ENCODE measurements at regions not wholly inside any gene's neighbourhood (a gene's known extent, or its start where the extent isn't known, plus 50 kb on each side); places are given as distances from the start of the nearest gene placed in this dataset.

DNA sequence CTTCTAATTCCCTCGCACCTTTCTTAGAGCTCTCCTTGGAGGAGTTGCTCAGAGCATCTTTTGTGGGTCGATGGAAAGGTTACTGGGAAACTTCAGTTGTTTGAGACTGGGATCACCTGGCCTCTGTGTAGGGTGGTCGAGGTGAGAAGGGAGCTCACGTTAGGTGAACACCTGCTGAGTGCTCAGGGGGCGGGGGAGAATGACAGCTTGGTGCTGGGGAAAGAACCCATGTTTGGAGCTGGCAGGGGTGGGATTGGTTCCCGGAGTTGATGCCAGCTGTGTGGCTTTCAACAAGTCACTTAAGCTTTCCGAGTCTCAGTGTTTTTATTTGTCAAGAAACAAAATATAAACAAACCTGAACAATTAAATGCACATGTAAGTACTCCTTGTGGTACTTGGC, 122.3 kb downstream of the GLI2 start:
- H3K4me1 Mint-ChIP-seq (ENCODE audit: low read depth, unreplicated experiment) = peaks cover 48% of the 10 kb centered on the region

DNA sequence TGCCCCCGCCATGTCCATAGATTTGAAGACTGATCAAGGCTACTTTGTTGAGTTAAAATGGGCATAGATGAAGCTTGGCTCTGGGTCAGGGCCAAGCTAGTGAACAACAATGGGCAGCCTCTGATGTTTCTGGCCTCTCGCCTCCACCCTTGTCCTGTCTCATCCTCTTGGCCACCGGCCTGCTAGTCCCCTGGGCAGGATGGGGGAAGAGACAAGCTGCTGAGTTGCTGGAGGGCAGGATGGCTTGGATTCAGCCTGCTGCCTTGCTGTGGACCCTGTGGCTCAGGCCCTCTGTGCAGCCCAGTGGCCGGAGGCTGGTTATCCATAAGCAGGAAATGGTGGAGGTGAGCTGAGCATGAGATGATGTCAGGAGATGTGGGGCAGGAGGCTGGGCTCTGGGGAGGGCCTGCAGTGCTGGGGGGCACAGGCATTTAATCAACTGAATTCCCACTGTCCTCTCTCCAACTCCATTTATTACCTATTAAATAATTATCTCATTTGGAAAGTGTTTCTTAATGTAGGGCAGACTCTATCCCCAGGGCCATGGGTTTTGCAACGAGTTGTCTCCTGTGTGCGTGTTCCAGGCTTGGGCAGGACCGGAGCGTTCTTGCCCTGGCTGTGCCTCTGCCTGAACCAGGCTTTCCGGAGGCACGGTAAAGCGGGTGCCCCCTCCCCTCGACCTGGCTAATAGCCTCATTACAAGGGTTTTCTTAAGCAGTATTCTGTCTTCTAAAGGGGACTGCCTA, 122.9 kb downstream of the GLI2 start:
- Histone ChIP-seq H3K36me3 (ENCODE audit: insufficient read depth, low read length) (no peaks in the 10 kb centered on the region), H4K20me1 (ENCODE audit: insufficient read depth, low read length) (peaks cover 46% of the 10 kb centered on the region), H3K9me3 (ENCODE audit: insufficient read depth, low read depth, low read length) (no peaks in the 10 kb centered on the region), H3K27ac (ENCODE audit: low read depth, low read length) (no peak overlapping the region), H3K4me3 (ENCODE audit: insufficient read depth, low read depth, low read length) (no peak overlapping the region), H3K79me2 (ENCODE audit: insufficient read depth, low read length) (peaks cover 54% of the 10 kb centered on the region), H3K4me2 (ENCODE audit: low read length) (no peak overlapping the region), H2AFZ (ENCODE audit: low read depth, low read length) (no peak overlapping the region), H3K9ac (ENCODE audit: low read length) (no peak overlapping the region), H3K4me1 (ENCODE audit: insufficient read depth, low read length) (peaks cover 35% of the 10 kb centered on the region), H3K27me3 (ENCODE audit: insufficient read depth, low read length) (no peaks in the 10 kb centered on the region)
- Mint-ChIP-seq H3K27ac (ENCODE audit: unreplicated experiment) (peak overlapping the region; percentile 41), H3K36me3 (ENCODE audit: low read depth, unreplicated experiment) (peaks cover 6% of the 10 kb centered on the region), H3K4me1 (ENCODE audit: low read depth, unreplicated experiment) (peaks cover 49% of the 10 kb centered on the region), H3K4me3 (ENCODE audit: unreplicated experiment) (no peak overlapping the region), H3K9me3 (ENCODE audit: unreplicated experiment) (no peaks in the 10 kb centered on the region), H3K27me3 (ENCODE audit: low read depth, unreplicated experiment) (no peaks in the 10 kb centered on the region)
- TF ChIP-seq CTCF (IDR thresholded peaks at IDR 0.05; ENCODE audit: insufficient read depth, low read depth, low read length) = no peak
- TF ChIP-seq EZH2 (IDR thresholded peaks at IDR 0.05; ENCODE audit: insufficient read depth, low read length) = no peak
- FAIRE-seq (no peak), DNase-seq (ENCODE audit: low read depth) (no peak)

More for the DNA sequence above, 122.3 kb downstream of the GLI2 start:
- Mint-ChIP-seq H3K27ac (ENCODE audit: unreplicated experiment) (peak overlapping the region; percentile 41), H3K9me3 (ENCODE audit: unreplicated experiment) (no peaks in the 10 kb centered on the region), H3K36me3 (ENCODE audit: low read depth, unreplicated experiment) (peaks cover 6% of the 10 kb centered on the region), H3K4me3 (ENCODE audit: unreplicated experiment) (no peak overlapping the region), H3K27me3 (ENCODE audit: low read depth, unreplicated experiment) (no peaks in the 10 kb centered on the region)
- Histone ChIP-seq H3K27ac (ENCODE audit: low read depth, low read length) (no peak overlapping the region), H2AFZ (ENCODE audit: low read depth, low read length) (no peak overlapping the region), H3K4me2 (ENCODE audit: low read length) (no peak overlapping the region), H3K9me3 (ENCODE audit: insufficient read depth, low read depth, low read length) (no peaks in the 10 kb centered on the region), H3K79me2 (ENCODE audit: insufficient read depth, low read length) (peaks cover 54% of the 10 kb centered on the region), H4K20me1 (ENCODE audit: insufficient read depth, low read length) (peaks cover 52% of the 10 kb centered on the region), H3K4me3 (ENCODE audit: insufficient read depth, low read depth, low read length) (no peak overlapping the region), H3K36me3 (ENCODE audit: insufficient read depth, low read length) (no peaks in the 10 kb centered on the region), H3K9ac (ENCODE audit: low read length) (no peak overlapping the region), H3K4me1 (ENCODE audit: insufficient read depth, low read length) (peaks cover 29% of the 10 kb centered on the region), H3K27me3 (ENCODE audit: insufficient read depth, low read length) (no peaks in the 10 kb centered on the region)
- no peak for TF ChIP-seq CTCF (IDR thresholded peaks at IDR 0.05; ENCODE audit: insufficient read depth, low read depth, low read length)
- TF ChIP-seq EZH2 (IDR thresholded peaks at IDR 0.05; ENCODE audit: insufficient read depth, low read length) = no peak
- DNase-seq (ENCODE audit: low read depth) (no peak), FAIRE-seq (no peak)

DNA sequence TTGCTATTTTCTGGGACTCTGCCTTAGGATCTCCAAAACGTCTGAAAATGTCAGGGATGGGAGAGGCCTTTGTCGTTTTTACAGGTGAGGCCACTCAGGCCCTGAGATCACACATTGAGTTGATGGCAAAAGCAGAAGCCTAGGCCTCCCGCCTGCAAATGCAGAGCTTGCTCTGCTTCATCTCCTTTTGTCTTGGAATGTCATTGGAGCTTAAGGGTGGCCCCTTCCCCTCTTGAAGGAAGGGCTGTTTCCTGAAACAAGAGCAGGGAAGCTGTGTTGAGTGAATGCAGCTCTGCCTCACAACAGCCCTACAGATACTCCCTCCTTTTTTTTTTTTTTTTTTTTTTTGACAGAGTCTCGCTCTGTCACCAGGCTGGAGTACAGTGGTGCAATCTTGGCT, 123.5 kb downstream of the GLI2 start:
- Mint-ChIP-seq H3K4me1 (ENCODE audit: low read depth, unreplicated experiment) (peaks cover 55% of the 10 kb centered on the region), H3K4me3 (ENCODE audit: unreplicated experiment) (no peak overlapping the region), H3K36me3 (ENCODE audit: low read depth, unreplicated experiment) (peaks cover 6% of the 10 kb centered on the region), H3K27me3 (ENCODE audit: low read depth, unreplicated experiment) (no peaks in the 10 kb centered on the region), H3K9me3 (ENCODE audit: unreplicated experiment) (no peaks in the 10 kb centered on the region), H3K27ac (ENCODE audit: unreplicated experiment) (no peak overlapping the region)
- H3K79me2 ChIP-seq (ENCODE audit: insufficient read depth, low read length) = peaks cover 53% of the 10 kb centered on the region
- H3K27ac ChIP-seq (ENCODE audit: low read depth, low read length) = no peak overlapping the region
- peaks cover 41% of the 10 kb centered on the region for H3K4me1 ChIP-seq (ENCODE audit: insufficient read depth, low read length)
- no peak overlapping the region for H2AFZ ChIP-seq (ENCODE audit: low read depth, low read length)
- DNase-seq (ENCODE audit: low read depth) = no peak
- no peak for TF ChIP-seq EZH2 (IDR thresholded peaks at IDR 0.05; ENCODE audit: insufficient read depth, low read length)
- TF ChIP-seq CTCF (IDR thresholded peaks at IDR 0.05; ENCODE audit: insufficient read depth, low read depth, low read length) = no peak
- H4K20me1 ChIP-seq (ENCODE audit: insufficient read depth, low read length) = peaks cover 43% of the 10 kb centered on the region
- no peaks in the 10 kb centered on the region for H3K9me3 ChIP-seq (ENCODE audit: insufficient read depth, low read depth, low read length)
- H3K9ac ChIP-seq (ENCODE audit: low read length) = no peak overlapping the region
- no peak for FAIRE-seq
- no peaks in the 10 kb centered on the region for H3K36me3 ChIP-seq (ENCODE audit: insufficient read depth, low read length)
- H3K27me3 ChIP-seq (ENCODE audit: insufficient read depth, low read length) = no peaks in the 10 kb centered on the region
- H3K4me3 ChIP-seq (ENCODE audit: insufficient read depth, low read depth, low read length) = no peak overlapping the region
- H3K4me2 ChIP-seq (ENCODE audit: low read length) = no peak overlapping the region
